ENCODE measurements at regions not wholly inside any gene's neighbourhood (a gene's known extent, or its start where the extent isn't known, plus 50 kb on each side); places are given as distances from the start of the nearest gene placed in this dataset.
A peak's percentile ranks its signal among the peaks of the same experiment; 100 is the strongest.

- Histone ChIP-seq H3K9ac (ENCODE audit: low read length) (no peak overlapping the region), H3K36me3 (ENCODE audit: control insufficient read depth, insufficient read depth, low read length, severe bottlenecking) (no peaks in the 10 kb centered on the region), H3K4me1 (ENCODE audit: control insufficient read depth, insufficient read depth, low read length) (peaks cover 7% of the 10 kb centered on the region)
Observed at GRCh38 chr1:94654459-94654858, 112.9 kb upstream of the F3 start.

GRCh38 chr1:94654031-94654430 is 112.5 kb upstream of the F3 start:
- H3K9ac ChIP-seq (ENCODE audit: low read length) = no peak overlapping the region
- H3K9me3 ChIP-seq (ENCODE audit: control insufficient read depth, low read length) = no peaks in the 10 kb centered on the region
- no peaks in the 10 kb centered on the region for H3K36me3 ChIP-seq (ENCODE audit: control insufficient read depth, insufficient read depth, low read length, severe bottlenecking)
- no peak for DNase-seq (ENCODE audit: low read depth)
- no peak overlapping the region for H3K4me3 ChIP-seq (ENCODE audit: low read length)
- no peaks in the 10 kb centered on the region for H3K27me3 ChIP-seq (replicated peaks; ENCODE audit: control insufficient read depth, insufficient read depth, low read length)
- peaks cover 7% of the 10 kb centered on the region for H3K4me1 ChIP-seq (ENCODE audit: control insufficient read depth, insufficient read depth, low read length)

More at GRCh38 chr1:94654459-94654858, 112.9 kb upstream of the F3 start:
- H3K27me3 ChIP-seq (replicated peaks; ENCODE audit: control insufficient read depth, insufficient read depth, low read length) = no peaks in the 10 kb centered on the region
- DNase-seq (ENCODE audit: low read depth) = no peak
- no peaks in the 10 kb centered on the region for H3K9me3 ChIP-seq (ENCODE audit: control insufficient read depth, low read length)
- no peak overlapping the region for H3K4me3 ChIP-seq (ENCODE audit: low read length)

GRCh38 chr1:94653454-94653853 is 111.9 kb upstream of the F3 start:
- DNase-seq (ENCODE audit: low read depth) = no peak
- H3K9ac ChIP-seq (ENCODE audit: low read length) = no peak overlapping the region
- H3K27me3 ChIP-seq (replicated peaks; ENCODE audit: control insufficient read depth, insufficient read depth, low read length) = no peaks in the 10 kb centered on the region

GRCh38 chr1:94651076-94651475 is 109.5 kb upstream of the F3 start:
- no peak overlapping the region for H3K4me3 ChIP-seq (ENCODE audit: low read length)
- no peaks in the 10 kb centered on the region for H3K9me3 ChIP-seq (ENCODE audit: control insufficient read depth, low read length)
- no peaks in the 10 kb centered on the region for H3K36me3 ChIP-seq (ENCODE audit: control insufficient read depth, insufficient read depth, low read length, severe bottlenecking)
- H3K27me3 ChIP-seq (replicated peaks; ENCODE audit: control insufficient read depth, insufficient read depth, low read length) = no peaks in the 10 kb centered on the region
- DNase-seq (ENCODE audit: low read depth) = no peak
- H3K4me1 ChIP-seq (ENCODE audit: control insufficient read depth, insufficient read depth, low read length) = peaks cover 8% of the 10 kb centered on the region
- no peak overlapping the region for H3K9ac ChIP-seq (ENCODE audit: low read length)

More at GRCh38 chr1:94653454-94653853, 111.9 kb upstream of the F3 start:
- Histone ChIP-seq H3K4me1 (ENCODE audit: control insufficient read depth, insufficient read depth, low read length) (peaks cover 10% of the 10 kb centered on the region), H3K36me3 (ENCODE audit: control insufficient read depth, insufficient read depth, low read length, severe bottlenecking) (no peaks in the 10 kb centered on the region), H3K9me3 (ENCODE audit: control insufficient read depth, low read length) (no peaks in the 10 kb centered on the region), H3K4me3 (ENCODE audit: low read length) (no peak overlapping the region)

GRCh38 chr1:94650301-94650700 is 108.7 kb upstream of the F3 start:
- no peaks in the 10 kb centered on the region for H3K9me3 ChIP-seq (ENCODE audit: control insufficient read depth, low read length)
- no peaks in the 10 kb centered on the region for H3K27me3 ChIP-seq (replicated peaks; ENCODE audit: control insufficient read depth, insufficient read depth, low read length)
- peaks cover 8% of the 10 kb centered on the region for H3K4me1 ChIP-seq (ENCODE audit: control insufficient read depth, insufficient read depth, low read length)
- H3K9ac ChIP-seq (ENCODE audit: low read length) = no peak overlapping the region
- H3K4me3 ChIP-seq (ENCODE audit: low read length) = no peak overlapping the region
- no peak for DNase-seq (ENCODE audit: low read depth)
- no peaks in the 10 kb centered on the region for H3K36me3 ChIP-seq (ENCODE audit: control insufficient read depth, insufficient read depth, low read length, severe bottlenecking)

GRCh38 chr1:94648225-94649007 is 106.9 kb upstream of the F3 start:
- H3K4me1 ChIP-seq (ENCODE audit: control insufficient read depth, insufficient read depth, low read length) = peaks cover 8% of the 10 kb centered on the region
- H3K36me3 ChIP-seq (ENCODE audit: control insufficient read depth, insufficient read depth, low read length, severe bottlenecking) = no peaks in the 10 kb centered on the region
- no peaks in the 10 kb centered on the region for H3K9me3 ChIP-seq (ENCODE audit: control insufficient read depth, low read length)
- H3K9ac ChIP-seq (ENCODE audit: low read length) = no peak overlapping the region
- no peak overlapping the region for H3K4me3 ChIP-seq (ENCODE audit: low read length)
- H3K27me3 ChIP-seq (replicated peaks; ENCODE audit: control insufficient read depth, insufficient read depth, low read length) = no peaks in the 10 kb centered on the region
- DNase-seq (ENCODE audit: low read depth) = peak; percentile 19

GRCh38 chr1:94646786-94647555 is 105.4 kb upstream of the F3 start:
- peaks cover 8% of the 10 kb centered on the region for H3K4me1 ChIP-seq (ENCODE audit: control insufficient read depth, insufficient read depth, low read length)
- no peaks in the 10 kb centered on the region for H3K27me3 ChIP-seq (replicated peaks; ENCODE audit: control insufficient read depth, insufficient read depth, low read length)
- H3K9me3 ChIP-seq (ENCODE audit: control insufficient read depth, low read length) = no peaks in the 10 kb centered on the region
- no peaks in the 10 kb centered on the region for H3K36me3 ChIP-seq (ENCODE audit: control insufficient read depth, insufficient read depth, low read length, severe bottlenecking)
- DNase-seq (ENCODE audit: low read depth) = no peak
- H3K9ac ChIP-seq (ENCODE audit: low read length) = no peak overlapping the region
- H3K4me3 ChIP-seq (ENCODE audit: low read length) = no peak overlapping the region

- H3K4me3 ChIP-seq (ENCODE audit: low read length) = no peak overlapping the region
- no peak overlapping the region for H3K9ac ChIP-seq (ENCODE audit: low read length)
- peaks cover 8% of the 10 kb centered on the region for H3K4me1 ChIP-seq (ENCODE audit: control insufficient read depth, insufficient read depth, low read length)
- no peaks in the 10 kb centered on the region for H3K27me3 ChIP-seq (replicated peaks; ENCODE audit: control insufficient read depth, insufficient read depth, low read length)
- no peak for DNase-seq (ENCODE audit: low read depth)
- H3K36me3 ChIP-seq (ENCODE audit: control insufficient read depth, insufficient read depth, low read length, severe bottlenecking) = no peaks in the 10 kb centered on the region
- no peaks in the 10 kb centered on the region for H3K9me3 ChIP-seq (ENCODE audit: control insufficient read depth, low read length)
Observed at GRCh38 chr1:94646141-94646643, 104.6 kb upstream of the F3 start.

- DNase-seq (ENCODE audit: low read depth) = no peak
- H3K9ac ChIP-seq (ENCODE audit: low read length) = no peak overlapping the region
- H3K36me3 ChIP-seq (ENCODE audit: control insufficient read depth, insufficient read depth, low read length, severe bottlenecking) = no peaks in the 10 kb centered on the region
- no peaks in the 10 kb centered on the region for H3K27me3 ChIP-seq (replicated peaks; ENCODE audit: control insufficient read depth, insufficient read depth, low read length)
- no peak overlapping the region for H3K4me3 ChIP-seq (ENCODE audit: low read length)
- H3K4me1 ChIP-seq (ENCODE audit: control insufficient read depth, insufficient read depth, low read length) = peaks cover 8% of the 10 kb centered on the region
- no peaks in the 10 kb centered on the region for H3K9me3 ChIP-seq (ENCODE audit: control insufficient read depth, low read length)
Observed at GRCh38 chr1:94644352-94644751, 102.8 kb upstream of the F3 start.

- Histone ChIP-seq H3K4me3 (ENCODE audit: low read length) (no peak overlapping the region), H3K4me1 (ENCODE audit: control insufficient read depth, insufficient read depth, low read length) (peaks cover 8% of the 10 kb centered on the region), H3K9ac (ENCODE audit: low read length) (no peak overlapping the region), H3K27me3 (replicated peaks; ENCODE audit: control insufficient read depth, insufficient read depth, low read length) (no peaks in the 10 kb centered on the region), H3K36me3 (ENCODE audit: control insufficient read depth, insufficient read depth, low read length, severe bottlenecking) (no peaks in the 10 kb centered on the region), H3K9me3 (ENCODE audit: control insufficient read depth, low read length) (no peaks in the 10 kb centered on the region)
- no peak for DNase-seq (ENCODE audit: low read depth)
Observed at GRCh38 chr1:94643819-94644218, 102.3 kb upstream of the F3 start.

GRCh38 chr1:94642617-94643321 is 101.2 kb upstream of the F3 start:
- DNase-seq (ENCODE audit: low read depth) = no peak
- no peak overlapping the region for H3K4me3 ChIP-seq (ENCODE audit: low read length)
- H3K9ac ChIP-seq (ENCODE audit: low read length) = no peak overlapping the region
- H3K4me1 ChIP-seq (ENCODE audit: control insufficient read depth, insufficient read depth, low read length) = peaks cover 2% of the 10 kb centered on the region
- no peaks in the 10 kb centered on the region for H3K36me3 ChIP-seq (ENCODE audit: control insufficient read depth, insufficient read depth, low read length, severe bottlenecking)
- H3K9me3 ChIP-seq (ENCODE audit: control insufficient read depth, low read length) = no peaks in the 10 kb centered on the region
- H3K27me3 ChIP-seq (replicated peaks; ENCODE audit: control insufficient read depth, insufficient read depth, low read length) = no peaks in the 10 kb centered on the region

All from adipocyte (in vitro differentiated cells).